ENCODE measurements at regions not wholly inside any gene's neighbourhood (a gene's known extent, or its start where the extent isn't known, plus 50 kb on each side); places are given as distances from the start of the nearest gene placed in this dataset.
"Not testable (repeated sequence)": the region's sequence is repeated elsewhere in the genome, so short reads cannot be mapped to it uniquely, and the experiment has no call there.

- H3K4me3 ChIP-seq (ENCODE audit: low read length) = no peak overlapping the region
- DNase-seq (ENCODE audit: low read depth) = no peak
- TF ChIP-seq CTCF (conservative IDR thresholded peaks at IDR 0.05; ENCODE audit: low read length) = no peak
Observed at GRCh38 chr5:1987471-1987870, 104.7 kb upstream of the IRX4 start.

- no peak overlapping the region for H3K4me3 ChIP-seq (ENCODE audit: low read length)
- TF ChIP-seq CTCF (conservative IDR thresholded peaks at IDR 0.05; ENCODE audit: low read length) = no peak
- DNase-seq (ENCODE audit: low read depth) = no peak
Observed at GRCh38 chr5:1985781-1986180, 103.1 kb upstream of the IRX4 start.

- DNase-seq (ENCODE audit: low read depth) = no peak
- TF ChIP-seq CTCF (conservative IDR thresholded peaks at IDR 0.05; ENCODE audit: low read length) = no peak
- no peak overlapping the region for H3K4me3 ChIP-seq (ENCODE audit: low read length)
Observed at GRCh38 chr5:1983919-1984695, 101.4 kb upstream of the IRX4 start.

GRCh38 chr5:1983401-1983800, 100.7 kb upstream of the IRX4 start:
- no peak for TF ChIP-seq CTCF (conservative IDR thresholded peaks at IDR 0.05; ENCODE audit: low read length)
- H3K4me3 ChIP-seq (ENCODE audit: low read length) = no peak overlapping the region
- no peak for DNase-seq (ENCODE audit: low read depth)

- not testable (repeated sequence) for H3K4me3 ChIP-seq (ENCODE audit: low read length); DNase-seq (ENCODE audit: low read depth)
Observed at GRCh38 chr5:1982561-1982960, 99.8 kb upstream of the IRX4 start.

GRCh38 chr5:1975898-1976765, 93.4 kb upstream of the IRX4 start:
- no peak overlapping the region for H3K4me3 ChIP-seq (ENCODE audit: low read length)
- DNase-seq (ENCODE audit: low read depth) = no peak
- no peak for TF ChIP-seq CTCF (conservative IDR thresholded peaks at IDR 0.05; ENCODE audit: low read length)

GRCh38 chr5:1975406-1975715, 92.6 kb upstream of the IRX4 start:
- no peak overlapping the region for H3K4me3 ChIP-seq (ENCODE audit: low read length)
- no peak for TF ChIP-seq CTCF (conservative IDR thresholded peaks at IDR 0.05; ENCODE audit: low read length)
- no peak for DNase-seq (ENCODE audit: low read depth)

All from AG10803 (cell line).